ENCODE measurements at regions not wholly inside any gene's neighbourhood (a gene's known extent, or its start where the extent isn't known, plus 50 kb on each side); places are given as distances from the start of the nearest gene placed in this dataset.

DNA sequence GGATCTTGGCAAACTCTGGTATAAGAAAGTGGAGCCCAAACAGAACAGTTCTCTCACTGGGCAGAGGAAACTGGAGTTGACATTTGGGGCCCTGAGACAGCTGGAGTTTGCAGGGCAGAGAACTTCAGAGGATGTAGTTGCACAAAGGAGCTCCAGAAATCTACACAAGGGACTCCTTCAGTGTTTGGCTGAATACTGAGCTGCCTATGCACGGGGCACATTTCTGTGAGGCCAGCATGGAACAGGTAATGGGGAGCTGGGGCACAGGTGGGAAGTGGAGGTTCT lies 169.3 kb downstream of the ANKRD60 start:
- TF ChIP-seq, protein P1, sequence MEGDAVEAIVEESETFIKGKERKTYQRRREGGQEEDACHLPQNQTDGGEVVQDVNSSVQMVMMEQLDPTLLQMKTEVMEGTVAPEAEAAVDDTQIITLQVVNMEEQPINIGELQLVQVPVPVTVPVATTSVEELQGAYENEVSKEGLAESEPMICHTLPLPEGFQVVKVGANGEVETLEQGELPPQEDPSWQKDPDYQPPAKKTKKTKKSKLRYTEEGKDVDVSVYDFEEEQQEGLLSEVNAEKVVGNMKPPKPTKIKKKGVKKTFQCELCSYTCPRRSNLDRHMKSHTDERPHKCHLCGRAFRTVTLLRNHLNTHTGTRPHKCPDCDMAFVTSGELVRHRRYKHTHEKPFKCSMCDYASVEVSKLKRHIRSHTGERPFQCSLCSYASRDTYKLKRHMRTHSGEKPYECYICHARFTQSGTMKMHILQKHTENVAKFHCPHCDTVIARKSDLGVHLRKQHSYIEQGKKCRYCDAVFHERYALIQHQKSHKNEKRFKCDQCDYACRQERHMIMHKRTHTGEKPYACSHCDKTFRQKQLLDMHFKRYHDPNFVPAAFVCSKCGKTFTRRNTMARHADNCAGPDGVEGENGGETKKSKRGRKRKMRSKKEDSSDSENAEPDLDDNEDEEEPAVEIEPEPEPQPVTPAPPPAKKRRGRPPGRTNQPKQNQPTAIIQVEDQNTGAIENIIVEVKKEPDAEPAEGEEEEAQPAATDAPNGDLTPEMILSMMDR (IDR thresholded peaks at IDR 0.05; ENCODE audit: low read depth, low read length), result no peak
- DNase-seq (ENCODE audit: extremely low read depth, low read depth), result no peak

DNA sequence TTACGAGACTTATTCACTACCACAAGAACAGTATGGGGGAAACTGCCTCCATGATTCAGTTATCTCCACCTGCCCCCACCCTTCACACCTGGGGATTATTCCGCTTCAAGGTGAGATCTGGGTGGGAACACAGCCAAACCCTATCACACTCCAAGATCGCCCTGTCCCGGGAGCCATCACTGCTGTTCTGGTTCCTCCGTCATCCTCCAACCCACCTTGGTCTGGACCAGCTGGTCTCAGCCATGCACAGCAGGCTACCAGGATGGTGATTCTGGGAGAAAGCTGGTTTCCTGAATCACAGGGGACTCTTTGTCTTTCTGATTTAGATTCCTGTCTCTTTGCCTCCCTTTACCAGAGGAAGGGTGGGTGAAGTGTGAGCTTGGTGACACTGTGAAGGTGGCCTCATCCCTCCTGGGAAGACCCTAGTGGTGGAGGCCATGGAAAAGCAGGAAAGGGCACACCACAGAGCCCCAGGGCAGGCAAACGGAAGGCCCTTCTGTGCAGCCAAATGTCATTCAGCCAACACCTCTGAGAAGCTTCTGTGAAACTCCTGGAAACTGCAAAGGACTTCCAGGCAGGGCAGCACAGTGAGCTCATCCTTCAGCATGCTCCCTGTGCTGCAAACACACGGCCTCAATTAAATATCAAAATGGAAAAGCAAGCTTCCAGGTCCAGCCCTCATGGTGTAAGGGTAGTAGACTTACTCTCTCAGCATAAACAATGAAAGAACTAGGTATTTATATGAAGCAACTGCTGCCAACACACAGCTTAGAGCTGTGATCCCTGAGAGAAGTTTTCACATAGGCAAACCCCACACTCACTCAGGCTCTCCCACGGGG lies 169.8 kb downstream of the ANKRD60 start:
- no peak for DNase-seq (ENCODE audit: extremely low read depth, low read depth)
- TF ChIP-seq, protein P1 (IDR thresholded peaks at IDR 0.05; ENCODE audit: low read depth, low read length), result no peak

DNA sequence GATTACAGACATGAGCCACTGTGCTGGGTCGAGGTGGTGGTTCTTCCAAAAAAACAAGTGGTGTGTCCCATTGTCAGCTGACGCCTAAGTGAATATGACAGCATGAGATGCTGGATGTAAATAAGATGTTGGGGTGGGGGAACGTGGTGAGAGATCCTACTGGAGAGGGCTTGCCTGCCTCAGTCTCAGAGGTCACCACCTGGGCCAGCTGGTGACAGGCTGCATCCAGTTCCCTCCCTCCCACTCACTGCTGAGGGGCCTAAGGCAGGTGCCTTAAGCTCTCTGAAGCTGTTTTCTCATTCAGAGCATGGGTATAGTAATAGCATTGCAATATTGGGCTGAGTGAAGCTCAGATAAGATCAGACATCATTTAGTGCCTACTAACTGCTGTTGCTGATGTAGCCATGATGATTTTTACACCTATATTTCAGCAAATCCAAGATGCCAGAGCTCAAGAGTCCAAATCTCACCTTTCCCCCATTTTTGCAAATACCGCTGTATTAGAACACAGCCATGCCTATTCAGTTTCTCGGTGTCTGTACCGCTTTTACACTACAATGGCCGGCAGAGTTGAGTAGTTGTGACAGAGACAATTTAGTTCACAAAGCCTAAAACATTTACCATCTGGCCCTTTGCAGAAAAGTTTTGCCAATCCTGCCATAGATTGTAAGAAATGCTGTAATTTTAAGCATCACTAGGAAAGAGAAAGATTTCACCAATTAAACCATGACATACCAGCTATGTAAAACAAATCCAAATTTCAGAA lies 171.3 kb downstream of the ANKRD60 start:
- TF ChIP-seq, protein P1 (IDR thresholded peaks at IDR 0.05; ENCODE audit: low read depth, low read length), result no peak
- no peak for DNase-seq (ENCODE audit: extremely low read depth, low read depth)

DNA sequence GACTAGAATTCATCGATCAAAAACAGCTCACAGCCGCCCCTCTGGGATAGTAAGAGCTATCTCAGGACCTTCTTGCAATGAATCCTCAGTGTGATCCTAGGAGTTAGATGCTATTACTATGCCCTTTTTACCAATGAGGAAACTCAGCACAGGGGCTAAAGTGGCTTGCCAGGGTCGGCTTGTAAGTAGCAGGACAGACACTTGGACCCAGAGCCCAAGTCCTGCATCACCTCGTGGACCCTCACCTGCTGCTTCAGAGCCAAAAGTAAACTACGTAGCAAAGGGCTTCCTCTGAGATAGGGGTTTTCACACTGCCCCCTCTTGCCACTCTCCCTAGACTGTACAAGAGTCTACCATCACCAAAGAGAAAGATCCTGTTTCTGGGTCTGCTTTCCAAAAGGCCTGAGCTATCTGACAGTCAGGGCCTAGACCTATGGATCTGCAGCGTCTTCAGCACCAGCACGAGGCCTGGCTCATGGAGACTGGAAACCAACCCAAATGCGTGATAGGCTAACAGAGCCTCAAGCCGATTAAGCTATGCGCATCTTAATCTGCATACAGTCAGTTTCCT lies 172.3 kb downstream of the ANKRD60 start:
- no peak for DNase-seq (ENCODE audit: extremely low read depth, low read depth)
- TF ChIP-seq, protein P1 (IDR thresholded peaks at IDR 0.05; ENCODE audit: low read depth, low read length), result no peak

DNA sequence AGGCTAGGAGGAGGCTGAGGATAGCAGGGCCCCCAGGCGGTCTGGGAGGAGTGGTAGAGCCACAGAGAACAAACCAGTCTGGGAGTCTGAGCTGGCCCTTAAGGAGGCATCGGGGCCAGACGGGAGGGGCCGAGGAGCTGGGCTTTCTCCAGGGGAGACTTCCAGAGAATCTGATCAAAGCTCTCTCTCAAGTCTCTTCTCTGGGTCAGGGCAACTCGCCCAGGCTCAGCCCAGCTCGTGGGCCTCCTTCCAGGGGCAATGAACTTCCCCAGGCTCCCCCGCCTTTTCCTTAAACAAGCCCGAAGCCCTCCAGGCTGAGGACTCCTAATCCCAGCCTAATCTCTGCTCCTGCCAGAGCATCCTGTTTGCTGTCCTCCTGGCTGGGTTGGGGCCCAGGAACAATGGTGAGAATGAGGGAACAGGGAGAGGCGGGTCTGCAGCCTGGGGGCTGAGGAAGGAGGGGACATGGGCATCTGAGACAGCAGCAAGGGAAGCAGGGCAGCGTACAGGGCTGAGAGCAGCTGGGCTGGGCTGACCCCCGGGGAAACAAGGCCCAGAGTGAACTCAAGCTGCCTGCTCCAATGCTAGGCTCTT lies 173.6 kb downstream of the ANKRD60 start:
- no peak for DNase-seq (ENCODE audit: extremely low read depth, low read depth)
- TF ChIP-seq, protein P1 (IDR thresholded peaks at IDR 0.05; ENCODE audit: low read depth, low read length), result no peak

DNA sequence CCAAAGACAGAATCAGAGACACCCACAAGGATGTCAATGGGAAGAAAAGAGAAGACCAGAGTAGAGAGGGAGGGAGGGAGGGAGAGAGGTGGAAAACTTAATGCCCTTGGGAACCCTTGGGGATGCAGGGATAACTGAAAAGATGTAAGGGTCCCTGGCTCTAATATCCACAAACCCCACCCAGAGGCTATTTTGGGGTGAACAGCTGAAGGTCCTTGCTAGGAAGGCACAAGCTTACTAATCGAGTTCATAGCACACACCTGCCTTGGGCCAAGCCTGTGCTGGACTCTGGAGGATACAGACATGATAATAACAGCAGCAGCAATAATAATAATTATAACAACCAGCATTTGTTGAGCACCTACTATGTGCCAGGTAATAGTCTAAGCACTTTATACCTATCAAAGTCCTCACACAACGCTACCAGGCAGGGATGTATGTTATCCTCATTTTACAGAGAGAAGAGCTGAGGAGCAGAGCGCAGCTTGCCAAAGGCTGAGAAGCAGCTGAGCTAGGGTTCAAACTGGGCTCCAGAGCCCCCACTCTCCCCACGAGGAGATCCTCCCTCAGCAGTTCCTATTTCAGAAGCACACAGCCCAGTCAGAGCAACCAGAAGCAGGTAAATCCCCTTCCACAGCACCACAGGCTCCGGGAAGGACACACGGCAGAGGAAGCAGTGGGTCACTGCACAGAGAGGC lies 174.2 kb downstream of the ANKRD60 start:
- no peak for DNase-seq (ENCODE audit: extremely low read depth, low read depth)
- TF ChIP-seq, protein P1 (IDR thresholded peaks at IDR 0.05; ENCODE audit: low read depth, low read length), result no peak
